B cell (primary cell): ENCODE measurements at regions not wholly inside any gene's neighbourhood (a gene's known extent, or its start where the extent isn't known, plus 50 kb on each side); places are given as distances from the start of the nearest gene placed in this dataset.
"Not testable (repeated sequence)": the region's sequence is repeated elsewhere in the genome, so short reads cannot be mapped to it uniquely, and the experiment has no call there.

Experiments
- EZH2 ChIP-seq: IDR thresholded peaks from 2 replicates; pipeline ENCODE4 v1.6.1; 2012; ENCODE audit warnings: borderline replicate concordance, low read depth, mild to moderate bottlenecking, moderate library complexity, low read length; ENCODE audit not compliant: insufficient read depth, poor library complexity, severe bottlenecking
- TF ChIP-seq, protein P1 (sequence below): fragments of 200-600 bp; IDR thresholded peaks from one replicate; pipeline ENCODE4 v1.8.0; 2022; ENCODE audit warnings: antibody characterized with exemption, mild to moderate bottlenecking

GRCh38 chr7:78862-79261 lies 113.5 kb upstream of the FAM20C start:
- TF ChIP-seq, protein P1, sequence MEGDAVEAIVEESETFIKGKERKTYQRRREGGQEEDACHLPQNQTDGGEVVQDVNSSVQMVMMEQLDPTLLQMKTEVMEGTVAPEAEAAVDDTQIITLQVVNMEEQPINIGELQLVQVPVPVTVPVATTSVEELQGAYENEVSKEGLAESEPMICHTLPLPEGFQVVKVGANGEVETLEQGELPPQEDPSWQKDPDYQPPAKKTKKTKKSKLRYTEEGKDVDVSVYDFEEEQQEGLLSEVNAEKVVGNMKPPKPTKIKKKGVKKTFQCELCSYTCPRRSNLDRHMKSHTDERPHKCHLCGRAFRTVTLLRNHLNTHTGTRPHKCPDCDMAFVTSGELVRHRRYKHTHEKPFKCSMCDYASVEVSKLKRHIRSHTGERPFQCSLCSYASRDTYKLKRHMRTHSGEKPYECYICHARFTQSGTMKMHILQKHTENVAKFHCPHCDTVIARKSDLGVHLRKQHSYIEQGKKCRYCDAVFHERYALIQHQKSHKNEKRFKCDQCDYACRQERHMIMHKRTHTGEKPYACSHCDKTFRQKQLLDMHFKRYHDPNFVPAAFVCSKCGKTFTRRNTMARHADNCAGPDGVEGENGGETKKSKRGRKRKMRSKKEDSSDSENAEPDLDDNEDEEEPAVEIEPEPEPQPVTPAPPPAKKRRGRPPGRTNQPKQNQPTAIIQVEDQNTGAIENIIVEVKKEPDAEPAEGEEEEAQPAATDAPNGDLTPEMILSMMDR, result not testable (repeated sequence)
- not testable (repeated sequence) for TF ChIP-seq EZH2
